ENCODE measurements at regions not wholly inside any gene's neighbourhood (a gene's known extent, or its start where the extent isn't known, plus 50 kb on each side); places are given as distances from the start of the nearest gene placed in this dataset.

DNA sequence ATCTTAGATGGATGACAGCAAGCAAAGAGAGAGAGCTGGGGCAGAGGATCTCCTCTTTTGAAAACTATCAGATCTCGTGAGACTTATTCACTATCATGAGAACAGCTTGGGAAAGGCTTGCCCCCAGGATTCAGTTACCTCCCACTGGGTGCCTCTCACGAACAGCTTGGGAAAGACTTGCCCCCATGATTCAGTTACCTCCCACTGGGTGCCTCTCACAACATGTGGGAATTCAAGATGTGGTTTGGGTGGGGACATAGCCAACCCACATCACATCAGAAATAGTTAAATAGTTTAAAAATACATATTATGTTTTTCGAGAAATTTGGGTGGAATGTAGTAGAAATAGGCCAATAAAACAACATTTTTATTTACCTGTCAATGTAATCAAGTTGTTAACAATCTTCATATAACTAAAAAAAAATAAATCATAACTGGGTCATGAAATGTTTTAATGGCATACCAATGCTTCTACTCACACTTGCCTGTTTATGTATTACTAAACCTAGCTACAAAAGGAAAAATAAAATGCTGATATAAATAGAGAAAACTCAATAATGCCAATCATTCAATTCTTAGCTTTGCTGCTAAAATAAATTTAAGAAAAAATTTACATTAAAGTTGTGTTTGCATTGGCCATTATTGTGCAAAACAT, 608.9 kb downstream of the SUCLG1 start (continued):
- no peak for TF ChIP-seq CBFB (IDR thresholded peaks at IDR 0.05; ENCODE audit: low read depth)
- no peak for TF ChIP-seq TCF12 (IDR thresholded peaks at IDR 0.05; ENCODE audit: low read depth, low read length)
- TF ChIP-seq SIX5 (IDR thresholded peaks at IDR 0.05; ENCODE audit: low read depth, low read length, severe bottlenecking), result no peak
- TF ChIP-seq ESRRA (IDR thresholded peaks at IDR 0.05; ENCODE audit: low read length), result no peak

DNA sequence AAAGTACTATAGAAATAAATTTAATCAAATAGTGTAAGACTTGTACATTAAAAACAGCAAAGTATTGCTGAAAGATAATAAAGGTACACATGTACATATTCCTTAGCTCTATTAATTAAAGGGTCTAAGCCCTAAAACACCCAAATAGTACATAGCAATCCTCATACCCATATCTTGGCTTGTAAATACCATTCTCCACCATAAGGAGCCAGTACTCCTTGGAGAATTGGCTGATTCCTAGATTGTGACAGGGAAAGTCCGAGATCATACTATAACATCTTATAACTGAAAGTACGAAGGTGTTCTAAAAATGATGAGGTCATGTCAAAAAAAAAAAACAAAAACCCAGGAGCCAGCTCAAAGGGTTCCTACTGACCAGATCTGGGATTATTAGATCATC, 614.6 kb downstream of the SUCLG1 start:
- H3K79me2 ChIP-seq (ENCODE audit: control insufficient read depth, insufficient read depth, low read length), result no peaks in the 10 kb centered on the region
- no peaks in the 10 kb centered on the region for H4K20me1 ChIP-seq (ENCODE audit: control insufficient read depth, insufficient read depth)
- no peak overlapping the region for H3K9ac ChIP-seq (ENCODE audit: control insufficient read depth, insufficient read depth, low read length)
- TF ChIP-seq, protein P1, sequence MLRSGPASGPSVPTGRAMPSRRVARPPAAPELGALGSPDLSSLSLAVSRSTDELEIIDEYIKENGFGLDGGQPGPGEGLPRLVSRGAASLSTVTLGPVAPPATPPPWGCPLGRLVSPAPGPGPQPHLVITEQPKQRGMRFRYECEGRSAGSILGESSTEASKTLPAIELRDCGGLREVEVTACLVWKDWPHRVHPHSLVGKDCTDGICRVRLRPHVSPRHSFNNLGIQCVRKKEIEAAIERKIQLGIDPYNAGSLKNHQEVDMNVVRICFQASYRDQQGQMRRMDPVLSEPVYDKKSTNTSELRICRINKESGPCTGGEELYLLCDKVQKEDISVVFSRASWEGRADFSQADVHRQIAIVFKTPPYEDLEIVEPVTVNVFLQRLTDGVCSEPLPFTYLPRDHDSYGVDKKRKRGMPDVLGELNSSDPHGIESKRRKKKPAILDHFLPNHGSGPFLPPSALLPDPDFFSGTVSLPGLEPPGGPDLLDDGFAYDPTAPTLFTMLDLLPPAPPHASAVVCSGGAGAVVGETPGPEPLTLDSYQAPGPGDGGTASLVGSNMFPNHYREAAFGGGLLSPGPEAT (IDR thresholded peaks at IDR 0.05; ENCODE audit: low read depth), result no peak
- TF ChIP-seq GATAD2B (conservative IDR thresholded peaks at IDR 0.05; ENCODE audit: low read depth), result no peak
- TF ChIP-seq, protein P2, sequence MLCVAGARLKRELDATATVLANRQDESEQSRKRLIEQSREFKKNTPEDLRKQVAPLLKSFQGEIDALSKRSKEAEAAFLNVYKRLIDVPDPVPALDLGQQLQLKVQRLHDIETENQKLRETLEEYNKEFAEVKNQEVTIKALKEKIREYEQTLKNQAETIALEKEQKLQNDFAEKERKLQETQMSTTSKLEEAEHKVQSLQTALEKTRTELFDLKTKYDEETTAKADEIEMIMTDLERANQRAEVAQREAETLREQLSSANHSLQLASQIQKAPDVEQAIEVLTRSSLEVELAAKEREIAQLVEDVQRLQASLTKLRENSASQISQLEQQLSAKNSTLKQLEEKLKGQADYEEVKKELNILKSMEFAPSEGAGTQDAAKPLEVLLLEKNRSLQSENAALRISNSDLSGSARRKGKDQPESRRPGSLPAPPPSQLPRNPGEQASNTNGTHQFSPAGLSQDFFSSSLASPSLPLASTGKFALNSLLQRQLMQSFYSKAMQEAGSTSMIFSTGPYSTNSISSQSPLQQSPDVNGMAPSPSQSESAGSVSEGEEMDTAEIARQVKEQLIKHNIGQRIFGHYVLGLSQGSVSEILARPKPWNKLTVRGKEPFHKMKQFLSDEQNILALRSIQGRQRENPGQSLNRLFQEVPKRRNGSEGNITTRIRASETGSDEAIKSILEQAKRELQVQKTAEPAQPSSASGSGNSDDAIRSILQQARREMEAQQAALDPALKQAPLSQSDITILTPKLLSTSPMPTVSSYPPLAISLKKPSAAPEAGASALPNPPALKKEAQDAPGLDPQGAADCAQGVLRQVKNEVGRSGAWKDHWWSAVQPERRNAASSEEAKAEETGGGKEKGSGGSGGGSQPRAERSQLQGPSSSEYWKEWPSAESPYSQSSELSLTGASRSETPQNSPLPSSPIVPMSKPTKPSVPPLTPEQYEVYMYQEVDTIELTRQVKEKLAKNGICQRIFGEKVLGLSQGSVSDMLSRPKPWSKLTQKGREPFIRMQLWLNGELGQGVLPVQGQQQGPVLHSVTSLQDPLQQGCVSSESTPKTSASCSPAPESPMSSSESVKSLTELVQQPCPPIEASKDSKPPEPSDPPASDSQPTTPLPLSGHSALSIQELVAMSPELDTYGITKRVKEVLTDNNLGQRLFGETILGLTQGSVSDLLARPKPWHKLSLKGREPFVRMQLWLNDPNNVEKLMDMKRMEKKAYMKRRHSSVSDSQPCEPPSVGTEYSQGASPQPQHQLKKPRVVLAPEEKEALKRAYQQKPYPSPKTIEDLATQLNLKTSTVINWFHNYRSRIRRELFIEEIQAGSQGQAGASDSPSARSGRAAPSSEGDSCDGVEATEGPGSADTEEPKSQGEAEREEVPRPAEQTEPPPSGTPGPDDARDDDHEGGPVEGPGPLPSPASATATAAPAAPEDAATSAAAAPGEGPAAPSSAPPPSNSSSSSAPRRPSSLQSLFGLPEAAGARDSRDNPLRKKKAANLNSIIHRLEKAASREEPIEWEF (IDR thresholded peaks at IDR 0.05; ENCODE audit: insufficient replicate concordance, low read depth, low read length), result no peak
- TF ChIP-seq, protein P3, sequence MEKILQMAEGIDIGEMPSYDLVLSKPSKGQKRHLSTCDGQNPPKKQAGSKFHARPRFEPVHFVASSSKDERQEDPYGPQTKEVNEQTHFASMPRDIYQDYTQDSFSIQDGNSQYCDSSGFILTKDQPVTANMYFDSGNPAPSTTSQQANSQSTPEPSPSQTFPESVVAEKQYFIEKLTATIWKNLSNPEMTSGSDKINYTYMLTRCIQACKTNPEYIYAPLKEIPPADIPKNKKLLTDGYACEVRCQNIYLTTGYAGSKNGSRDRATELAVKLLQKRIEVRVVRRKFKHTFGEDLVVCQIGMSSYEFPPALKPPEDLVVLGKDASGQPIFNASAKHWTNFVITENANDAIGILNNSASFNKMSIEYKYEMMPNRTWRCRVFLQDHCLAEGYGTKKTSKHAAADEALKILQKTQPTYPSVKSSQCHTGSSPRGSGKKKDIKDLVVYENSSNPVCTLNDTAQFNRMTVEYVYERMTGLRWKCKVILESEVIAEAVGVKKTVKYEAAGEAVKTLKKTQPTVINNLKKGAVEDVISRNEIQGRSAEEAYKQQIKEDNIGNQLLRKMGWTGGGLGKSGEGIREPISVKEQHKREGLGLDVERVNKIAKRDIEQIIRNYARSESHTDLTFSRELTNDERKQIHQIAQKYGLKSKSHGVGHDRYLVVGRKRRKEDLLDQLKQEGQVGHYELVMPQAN (conservative IDR thresholded peaks at IDR 0.05), result no peak
- TF ChIP-seq PML (IDR thresholded peaks at IDR 0.05; ENCODE audit: low read length), result no peak
- TF ChIP-seq, protein P4, sequence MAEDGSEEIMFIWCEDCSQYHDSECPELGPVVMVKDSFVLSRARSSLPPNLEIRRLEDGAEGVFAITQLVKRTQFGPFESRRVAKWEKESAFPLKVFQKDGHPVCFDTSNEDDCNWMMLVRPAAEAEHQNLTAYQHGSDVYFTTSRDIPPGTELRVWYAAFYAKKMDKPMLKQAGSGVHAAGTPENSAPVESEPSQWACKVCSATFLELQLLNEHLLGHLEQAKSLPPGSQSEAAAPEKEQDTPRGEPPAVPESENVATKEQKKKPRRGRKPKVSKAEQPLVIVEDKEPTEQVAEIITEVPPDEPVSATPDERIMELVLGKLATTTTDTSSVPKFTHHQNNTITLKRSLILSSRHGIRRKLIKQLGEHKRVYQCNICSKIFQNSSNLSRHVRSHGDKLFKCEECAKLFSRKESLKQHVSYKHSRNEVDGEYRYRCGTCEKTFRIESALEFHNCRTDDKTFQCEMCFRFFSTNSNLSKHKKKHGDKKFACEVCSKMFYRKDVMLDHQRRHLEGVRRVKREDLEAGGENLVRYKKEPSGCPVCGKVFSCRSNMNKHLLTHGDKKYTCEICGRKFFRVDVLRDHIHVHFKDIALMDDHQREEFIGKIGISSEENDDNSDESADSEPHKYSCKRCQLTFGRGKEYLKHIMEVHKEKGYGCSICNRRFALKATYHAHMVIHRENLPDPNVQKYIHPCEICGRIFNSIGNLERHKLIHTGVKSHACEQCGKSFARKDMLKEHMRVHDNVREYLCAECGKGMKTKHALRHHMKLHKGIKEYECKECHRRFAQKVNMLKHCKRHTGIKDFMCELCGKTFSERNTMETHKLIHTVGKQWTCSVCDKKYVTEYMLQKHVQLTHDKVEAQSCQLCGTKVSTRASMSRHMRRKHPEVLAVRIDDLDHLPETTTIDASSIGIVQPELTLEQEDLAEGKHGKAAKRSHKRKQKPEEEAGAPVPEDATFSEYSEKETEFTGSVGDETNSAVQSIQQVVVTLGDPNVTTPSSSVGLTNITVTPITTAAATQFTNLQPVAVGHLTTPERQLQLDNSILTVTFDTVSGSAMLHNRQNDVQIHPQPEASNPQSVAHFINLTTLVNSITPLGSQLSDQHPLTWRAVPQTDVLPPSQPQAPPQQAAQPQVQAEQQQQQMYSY (CRISPR knock-in tag; IDR thresholded peaks at IDR 0.05), result no peak
- no peak overlapping the region for H2AFZ ChIP-seq (ENCODE audit: control insufficient read depth, low read depth, low read length)
- in situ Hi-C loops (cut with MboI), result no loop called here
- no peaks in the 10 kb centered on the region for H3K36me3 ChIP-seq (ENCODE audit: control insufficient read depth in 2 of 2, insufficient read depth in 2 of 2, low read length in 1 of 2)
- FAIRE-seq (no peak), DNase-seq (ENCODE audit: low read depth, low spot score) (no peak), ATAC-seq (no peak)
- ChIA-PET POLR2A (interaction anchor here (0.7 kb wide), 1 partner anchor 10 kb away, joined by 4 read pairs; no protein-coding TSS in a partner anchor), SMC1A (ENCODE audit: uncharacterized antibody, unreplicated experiment) (no interaction called here), CTCF (no interaction called here), RAD21 (ENCODE audit: unreplicated experiment) (no interaction called here)
- H3K4me3 ChIP-seq, result no peak overlapping the region
- no TSS peak for BruUV-seq (replicated peaks)
- H3K9me3 ChIP-seq (replicated peaks; ENCODE audit: control insufficient read depth, insufficient read depth, low read length), result no peaks in the 10 kb centered on the region
- no peak overlapping the region for H3K27ac ChIP-seq (ENCODE audit: control insufficient read depth, insufficient read depth)
- H3K27me3 ChIP-seq (replicated peaks in 1 of 2; ENCODE audit: control insufficient read depth in 2 of 2, insufficient read depth in 2 of 2, low read length in 1 of 2), result no peaks in the 10 kb centered on the region
- no peak overlapping the region for H3K4me2 ChIP-seq (ENCODE audit: control insufficient read depth, insufficient read depth)
- H3K4me1 ChIP-seq (ENCODE audit: control insufficient read depth, insufficient read depth, low read length), result no peaks in the 10 kb centered on the region
- 0% methylated on average over 2 of the region's 2 CpGs for WGBS (ENCODE audit: insufficient coverage, insufficient replicate concordance, low lambda C conversion rate, missing lambda C conversion rate)
- intact Hi-C loops (cut with micrococcal nuclease; ENCODE audit: unreplicated experiment), result no loop called here
